Astrocyte (in vitro differentiated cells and primary cell): ENCODE measurements at regions not wholly inside any gene's neighbourhood (a gene's known extent, or its start where the extent isn't known, plus 50 kb on each side); places are given as distances from the start of the nearest gene placed in this dataset.

ENCODE experiments used
- DNase-seq: peaks from one replicate; pipeline ENCODE4 v3.0.0-alpha.2; 2010; ENCODE audit warnings: low read depth
- FAIRE-seq: peaks from 2 replicates; lab custom pipeline; 2011; peaks lifted over from hg19 to GRCh38; lab: Jason Lieb, UNC
- H2AFZ ChIP-seq: 2 replicates; pipeline ENCODE4 v1.6.0; 2012; ENCODE audit warnings: low read depth, low read length, inconsistent platforms
- H3K27ac ChIP-seq: 2 replicates; pipeline ENCODE4 v1.5.1; 2011; ENCODE audit warnings: low read depth, low read length, inconsistent platforms
- H3K27me3 ChIP-seq: 2 replicates; pipeline ENCODE4 v1.6.0; 2011; ENCODE audit warnings: low read length, inconsistent platforms; ENCODE audit not compliant: insufficient read depth
- H3K36me3 ChIP-seq: 2 replicates; pipeline ENCODE4 v1.5.1; 2011; ENCODE audit warnings: low read length, inconsistent platforms; ENCODE audit not compliant: insufficient read depth
- H3K4me1 ChIP-seq: 2 replicates; pipeline ENCODE4 v1.5.1; 2011; ENCODE audit warnings: low read length, inconsistent platforms; ENCODE audit not compliant: insufficient read depth
- H3K4me2 ChIP-seq: 2 replicates; pipeline ENCODE4 v1.6.0; 2012; ENCODE audit warnings: low read length, inconsistent platforms
- H3K4me3 ChIP-seq: 2 replicates; pipeline ENCODE4 v1.5.1; 2011; ENCODE audit warnings: low read depth, mild to moderate bottlenecking, low read length, inconsistent platforms; ENCODE audit not compliant: insufficient read depth
- H3K79me2 ChIP-seq: 2 replicates; pipeline ENCODE4 v1.6.0; 2012; ENCODE audit warnings: mild to moderate bottlenecking, low read length, inconsistent platforms; ENCODE audit not compliant: insufficient read depth
- H3K9ac ChIP-seq: 2 replicates; pipeline ENCODE4 v1.6.0; 2012; ENCODE audit warnings: mild to moderate bottlenecking, low read length, inconsistent platforms
- H3K9me3 ChIP-seq: 2 replicates; pipeline ENCODE4 v1.5.1; 2012; ENCODE audit warnings: low read depth, mild to moderate bottlenecking, low read length, inconsistent platforms; ENCODE audit not compliant: insufficient read depth
- H4K20me1 ChIP-seq: 2 replicates; pipeline ENCODE4 v1.6.0; 2012; ENCODE audit warnings: low read length, inconsistent platforms; ENCODE audit not compliant: insufficient read depth
- H3K27ac Mint-ChIP-seq: one replicate; pipeline ENCODE4 v1.8.0; 2021; ENCODE audit warnings: mild to moderate bottlenecking, mixed read lengths; ENCODE audit not compliant: unreplicated experiment
- H3K27me3 Mint-ChIP-seq: one replicate; pipeline ENCODE4 v1.8.0; 2021; ENCODE audit warnings: low read depth, mixed read lengths; ENCODE audit not compliant: unreplicated experiment
- H3K36me3 Mint-ChIP-seq: one replicate; pipeline ENCODE4 v1.8.0; 2021; ENCODE audit warnings: low read depth, mixed read lengths; ENCODE audit not compliant: unreplicated experiment
- H3K4me1 Mint-ChIP-seq: one replicate; pipeline ENCODE4 v1.8.0; 2021; ENCODE audit warnings: low read depth, mixed read lengths; ENCODE audit not compliant: unreplicated experiment
- H3K4me3 Mint-ChIP-seq: one replicate; pipeline ENCODE4 v1.8.0; 2021; ENCODE audit warnings: mild to moderate bottlenecking, moderate library complexity, mixed read lengths; ENCODE audit not compliant: unreplicated experiment
- H3K9me3 Mint-ChIP-seq: one replicate; pipeline ENCODE4 v1.8.0; 2021; ENCODE audit warnings: mild to moderate bottlenecking, mixed read lengths; ENCODE audit not compliant: unreplicated experiment
- CTCF ChIP-seq: IDR thresholded peaks from 2 replicates; pipeline ENCODE4 v1.5.1; 2011; ENCODE audit warnings: low read depth, mild to moderate bottlenecking, inconsistent platforms, low read length, moderate library complexity; ENCODE audit not compliant: insufficient read depth
- EZH2 ChIP-seq: IDR thresholded peaks from 2 replicates; pipeline ENCODE4 v1.6.1; 2012; ENCODE audit warnings: mild to moderate bottlenecking, low read length, inconsistent platforms; ENCODE audit not compliant: insufficient read depth

GRCh38 chr3:30547716-30548115 is 58.7 kb upstream of the TGFBR2 start:
- no peak overlapping the region for H3K9ac ChIP-seq
- no peaks in the 10 kb centered on the region for H3K79me2 ChIP-seq
- Mint-ChIP-seq H3K27me3 (no peaks in the 10 kb centered on the region), H3K4me3 (no peak overlapping the region), H3K9me3 (no peaks in the 10 kb centered on the region), H3K27ac (no peak overlapping the region), H3K36me3 (no peaks in the 10 kb centered on the region), H3K4me1 (peaks cover 8% of the 10 kb centered on the region)
- H3K4me2 ChIP-seq: no peak overlapping the region
- H3K4me3 ChIP-seq: no peak overlapping the region
- no peak overlapping the region for H3K27ac ChIP-seq
- peaks cover 2% of the 10 kb centered on the region for H3K9me3 ChIP-seq
- peaks cover 11% of the 10 kb centered on the region for H3K4me1 ChIP-seq
- H2AFZ ChIP-seq: no peak overlapping the region
- FAIRE-seq (no peak), DNase-seq (no peak)
- H3K27me3 ChIP-seq: no peaks in the 10 kb centered on the region
- TF ChIP-seq EZH2 (no peak), CTCF (no peak)
- no peaks in the 10 kb centered on the region for H4K20me1 ChIP-seq
- no peaks in the 10 kb centered on the region for H3K36me3 ChIP-seq

- peaks cover 11% of the 10 kb centered on the region for H3K4me1 ChIP-seq
- H3K9me3 Mint-ChIP-seq: no peaks in the 10 kb centered on the region
- H2AFZ ChIP-seq: no peak overlapping the region
- DNase-seq (no peak), FAIRE-seq (no peak)
- H3K36me3 ChIP-seq: no peaks in the 10 kb centered on the region
- H3K4me3 ChIP-seq: no peak overlapping the region
- H3K4me2 ChIP-seq: no peak overlapping the region
- no peak overlapping the region for H3K9ac ChIP-seq
- H3K9me3 ChIP-seq: peaks cover 2% of the 10 kb centered on the region
- H3K27me3 ChIP-seq: no peaks in the 10 kb centered on the region
- H3K79me2 ChIP-seq: no peaks in the 10 kb centered on the region
- H3K4me3 Mint-ChIP-seq: no peak overlapping the region
- H3K27ac Mint-ChIP-seq: no peak overlapping the region
- TF ChIP-seq EZH2 (no peak), CTCF (no peak)
- peaks cover 9% of the 10 kb centered on the region for H3K4me1 Mint-ChIP-seq
- no peak overlapping the region for H3K27ac ChIP-seq
- H4K20me1 ChIP-seq: no peaks in the 10 kb centered on the region
- no peaks in the 10 kb centered on the region for H3K27me3 Mint-ChIP-seq
- H3K36me3 Mint-ChIP-seq: no peaks in the 10 kb centered on the region
Observed at GRCh38 chr3:30548600-30548999, 57.8 kb upstream of the TGFBR2 start.

- FAIRE-seq (no peak), DNase-seq (no peak)
- no peak overlapping the region for H3K4me3 ChIP-seq
- H3K4me1 Mint-ChIP-seq: peaks cover 12% of the 10 kb centered on the region
- no peaks in the 10 kb centered on the region for H3K79me2 ChIP-seq
- no peaks in the 10 kb centered on the region for H3K36me3 ChIP-seq
- H3K27me3 Mint-ChIP-seq: no peaks in the 10 kb centered on the region
- H3K9me3 Mint-ChIP-seq: no peaks in the 10 kb centered on the region
- no peak overlapping the region for H3K4me2 ChIP-seq
- no peak for TF ChIP-seq EZH2
- no peak for TF ChIP-seq CTCF
- no peak overlapping the region for H3K27ac ChIP-seq
- H3K4me1 ChIP-seq: peaks cover 7% of the 10 kb centered on the region
- peak overlapping the region; percentile 45 for H2AFZ ChIP-seq
- H3K4me3 Mint-ChIP-seq: no peak overlapping the region
- peaks cover 2% of the 10 kb centered on the region for H3K9me3 ChIP-seq
- H4K20me1 ChIP-seq: no peaks in the 10 kb centered on the region
- H3K9ac ChIP-seq: no peak overlapping the region
- no peak overlapping the region for H3K27ac Mint-ChIP-seq
- H3K36me3 Mint-ChIP-seq: no peaks in the 10 kb centered on the region
- no peaks in the 10 kb centered on the region for H3K27me3 ChIP-seq
Observed at GRCh38 chr3:30549600-30549999, 56.8 kb upstream of the TGFBR2 start.
